PFSK-1 (cell line): ENCODE measurements at regions not wholly inside any gene's neighbourhood (a gene's known extent, or its start where the extent isn't known, plus 50 kb on each side); places are given as distances from the start of the nearest gene placed in this dataset.

Source experiments
- FOXP2 ChIP-seq: optimal IDR thresholded peaks from 2 replicates; pipeline ENCODE3; 2011; ENCODE audit warnings: borderline replicate concordance, control low read depth, inconsistent platforms; ENCODE audit not compliant: insufficient read depth; ENCODE audit errors: extremely low read length, extremely low read depth
- POLR2AphosphoS5 ChIP-seq: IDR thresholded peaks from 2 replicates; pipeline ENCODE4 v1.6.1; 2012; ENCODE audit warnings: low read depth, mild to moderate bottlenecking, control low read depth, low read length, moderate library complexity
- REST ChIP-seq, 2 experiments: IDR thresholded peaks; 2 replicates each; pipeline versions ENCODE4 v1.6.1 to v1.8.0; 2011 to 2012; ENCODE audit warnings: low read depth in 2 of 2, low read length in 2 of 2, control low read depth in 1 of 2, inconsistent platforms in 1 of 2, mild to moderate bottlenecking in 1 of 2, moderate library complexity in 1 of 2; ENCODE audit not compliant: insufficient read depth in 1 of 2
- SIN3A ChIP-seq: IDR thresholded peaks from 2 replicates; pipeline ENCODE4 v1.6.1; 2012; ENCODE audit warnings: mild to moderate bottlenecking, low read length, moderate library complexity, borderline replicate concordance; ENCODE audit not compliant: insufficient read depth
- TAF1 ChIP-seq: IDR thresholded peaks from 2 replicates; pipeline ENCODE4 v1.6.1; 2012; ENCODE audit warnings: low read length, control low read depth, borderline replicate concordance; ENCODE audit not compliant: insufficient read depth

GRCh38 chr4:96585304-96585703 is 745.4 kb downstream of the PDHA2 start:
- TF ChIP-seq TAF1 (no peak), POLR2AphosphoS5 (no peak), FOXP2 (no peak)

- TF ChIP-seq POLR2AphosphoS5 (no peak), SIN3A (no peak), TAF1 (no peak), REST (IDR thresholded peaks at IDR 0.05; ENCODE audit: insufficient read depth in 1 of 2, low read depth in 2 of 2, low read length in 2 of 2) (no peak)
Measured at GRCh38 chr4:96593422-96593821, 753.5 kb downstream of the PDHA2 start.

- TF ChIP-seq REST (IDR thresholded peaks at IDR 0.05; ENCODE audit: insufficient read depth in 1 of 2, low read depth in 2 of 2, low read length in 2 of 2) (no peak), POLR2AphosphoS5 (no peak), FOXP2 (no peak), SIN3A (no peak), TAF1 (no peak)
Measured at GRCh38 chr4:96598465-96598864, 758.6 kb downstream of the PDHA2 start.

- TF ChIP-seq TAF1, result no peak
- TF ChIP-seq FOXP2, result no peak
- no peak for TF ChIP-seq SIN3A
- TF ChIP-seq POLR2AphosphoS5, result no peak
- TF ChIP-seq REST (IDR thresholded peaks at IDR 0.05; ENCODE audit: insufficient read depth in 1 of 2, low read depth in 2 of 2, low read length in 2 of 2), result no peak
Measured at GRCh38 chr4:96599752-96600151, 759.9 kb downstream of the PDHA2 start.

- no peak for TF ChIP-seq TAF1
- TF ChIP-seq FOXP2, result no peak
Measured at GRCh38 chr4:96602661-96603060, 762.8 kb downstream of the PDHA2 start.

- TF ChIP-seq TAF1 (no peak), REST (IDR thresholded peaks at IDR 0.05; ENCODE audit: insufficient read depth in 1 of 2, low read depth in 2 of 2, low read length in 2 of 2) (no peak), SIN3A (no peak), FOXP2 (no peak), POLR2AphosphoS5 (no peak)
Measured at GRCh38 chr4:96603641-96604040, 763.7 kb downstream of the PDHA2 start.
